SK-N-SH (cell line): ENCODE measurements at regions not wholly inside any gene's neighbourhood (a gene's known extent, or its start where the extent isn't known, plus 50 kb on each side); places are given as distances from the start of the nearest gene placed in this dataset.

ENCODE experiments used
- EP300 ChIP-seq, 2 experiments: IDR thresholded peaks; 2 replicates each; pipeline versions ENCODE4 v1.4.0 to v1.6.1; 2012; ENCODE audit warnings: borderline replicate concordance in 1 of 2, low read depth in 1 of 2, low read length in 1 of 2
- EZH2phosphoT487 ChIP-seq: fragments of 200-600 bp; sonication (generic); IDR thresholded peaks from 2 replicates; pipeline ENCODE4 v1.6.1; 2017; ENCODE audit warnings: low read depth, mixed run types, mild to moderate bottlenecking, antibody characterized with exemption, moderate library complexity, borderline replicate concordance
- GABPA ChIP-seq: IDR thresholded peaks from 2 replicates; pipeline ENCODE4 v1.4.0; 2012; ENCODE audit warnings: low read depth, mild to moderate bottlenecking
- GATA2 ChIP-seq: sonication (generic); formaldehyde crosslinking; IDR thresholded peaks from 2 replicates; pipeline ENCODE4 v1.5.0; 2020; ENCODE audit warnings: mild to moderate bottlenecking, missing genetic modification reagents
- MEF2A ChIP-seq: IDR thresholded peaks from 2 replicates; pipeline ENCODE4 v1.4.0; 2012; ENCODE audit warnings: low read depth, borderline replicate concordance
- POLR2AphosphoS5 ChIP-seq: IDR thresholded peaks from 2 replicates; pipeline ENCODE4 v1.6.1; 2012; ENCODE audit warnings: low read depth, low read length
- RFX5 ChIP-seq: IDR thresholded peaks from 2 replicates; pipeline ENCODE4 v1.6.1; 2012; ENCODE audit warnings: mild to moderate bottlenecking, improper control_type of control experiment, low read length
- TAF1 ChIP-seq: IDR thresholded peaks from 2 replicates; pipeline ENCODE4 v1.6.1; 2012; ENCODE audit warnings: low read depth, mild to moderate bottlenecking, low read length, moderate library complexity, borderline replicate concordance
- TF ChIP-seq, protein P1 (sequence below): IDR thresholded peaks from 2 replicates; pipeline ENCODE4 v1.4.0; 2012; ENCODE audit warnings: low read depth
- TF ChIP-seq, protein P2 (sequence below): fragments of 200-600 bp; sonication (generic); IDR thresholded peaks from 2 replicates; pipeline ENCODE4 v1.6.1; 2017; ENCODE audit warnings: antibody characterized with exemption, mild to moderate bottlenecking, moderate library complexity
- TF ChIP-seq, protein P3 (sequence below): IDR thresholded peaks from 2 replicates; pipeline ENCODE4; 2012
- TF ChIP-seq, protein P4 (sequence below): fragments of 150-350 bp; IDR thresholded peaks from 2 replicates; pipeline ENCODE4 v1.6.1; 2016; ENCODE audit warnings: mild to moderate bottlenecking, low read depth, low read length

DNA sequence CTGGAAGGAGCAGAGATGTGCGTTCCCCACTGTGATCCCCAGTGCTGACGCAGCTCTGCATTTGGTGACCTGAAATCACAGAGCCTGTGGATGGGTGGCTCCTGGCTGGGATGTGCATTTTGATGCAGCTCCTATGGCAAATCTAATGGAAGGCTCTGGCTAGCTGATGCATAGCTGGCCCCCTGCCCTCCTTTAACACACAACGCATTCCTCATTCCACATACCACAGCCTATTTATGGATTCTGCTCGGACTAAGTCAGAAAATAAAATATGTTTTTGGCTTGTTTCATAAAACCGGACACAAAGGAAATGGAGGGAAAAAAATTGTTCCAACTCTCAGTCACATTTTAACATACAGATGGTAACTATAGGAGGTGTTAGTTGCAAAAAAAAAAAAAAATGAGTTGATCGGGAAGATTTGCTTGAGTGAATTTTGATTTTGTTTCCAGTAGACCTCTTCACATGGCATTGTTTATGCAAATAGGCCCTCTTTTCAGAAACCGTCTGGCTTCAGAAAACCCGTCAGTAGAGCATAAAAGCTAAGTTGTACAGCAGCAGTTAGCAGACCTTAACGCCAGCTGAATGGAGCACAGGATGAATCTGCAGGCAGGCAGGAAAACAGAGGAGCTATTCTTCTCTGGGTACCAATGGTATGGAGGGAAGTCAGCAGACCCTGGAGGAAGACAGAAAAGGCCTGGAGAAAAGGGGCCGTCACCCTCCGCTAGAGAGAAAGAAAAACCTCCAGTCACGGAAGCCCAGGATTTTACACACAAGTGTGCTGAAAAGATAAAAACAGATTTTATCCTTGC, 215.4 kb downstream of the HDGFL1 start:
- TF ChIP-seq, protein P1, sequence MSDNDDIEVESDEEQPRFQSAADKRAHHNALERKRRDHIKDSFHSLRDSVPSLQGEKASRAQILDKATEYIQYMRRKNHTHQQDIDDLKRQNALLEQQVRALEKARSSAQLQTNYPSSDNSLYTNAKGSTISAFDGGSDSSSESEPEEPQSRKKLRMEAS, result no peak
- TF ChIP-seq, protein P2, sequence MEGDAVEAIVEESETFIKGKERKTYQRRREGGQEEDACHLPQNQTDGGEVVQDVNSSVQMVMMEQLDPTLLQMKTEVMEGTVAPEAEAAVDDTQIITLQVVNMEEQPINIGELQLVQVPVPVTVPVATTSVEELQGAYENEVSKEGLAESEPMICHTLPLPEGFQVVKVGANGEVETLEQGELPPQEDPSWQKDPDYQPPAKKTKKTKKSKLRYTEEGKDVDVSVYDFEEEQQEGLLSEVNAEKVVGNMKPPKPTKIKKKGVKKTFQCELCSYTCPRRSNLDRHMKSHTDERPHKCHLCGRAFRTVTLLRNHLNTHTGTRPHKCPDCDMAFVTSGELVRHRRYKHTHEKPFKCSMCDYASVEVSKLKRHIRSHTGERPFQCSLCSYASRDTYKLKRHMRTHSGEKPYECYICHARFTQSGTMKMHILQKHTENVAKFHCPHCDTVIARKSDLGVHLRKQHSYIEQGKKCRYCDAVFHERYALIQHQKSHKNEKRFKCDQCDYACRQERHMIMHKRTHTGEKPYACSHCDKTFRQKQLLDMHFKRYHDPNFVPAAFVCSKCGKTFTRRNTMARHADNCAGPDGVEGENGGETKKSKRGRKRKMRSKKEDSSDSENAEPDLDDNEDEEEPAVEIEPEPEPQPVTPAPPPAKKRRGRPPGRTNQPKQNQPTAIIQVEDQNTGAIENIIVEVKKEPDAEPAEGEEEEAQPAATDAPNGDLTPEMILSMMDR, result no peak
- TF ChIP-seq GATA2 (CRISPR knock-in tag), result no peak
- TF ChIP-seq TAF1, result no peak
- TF ChIP-seq, protein P3, sequence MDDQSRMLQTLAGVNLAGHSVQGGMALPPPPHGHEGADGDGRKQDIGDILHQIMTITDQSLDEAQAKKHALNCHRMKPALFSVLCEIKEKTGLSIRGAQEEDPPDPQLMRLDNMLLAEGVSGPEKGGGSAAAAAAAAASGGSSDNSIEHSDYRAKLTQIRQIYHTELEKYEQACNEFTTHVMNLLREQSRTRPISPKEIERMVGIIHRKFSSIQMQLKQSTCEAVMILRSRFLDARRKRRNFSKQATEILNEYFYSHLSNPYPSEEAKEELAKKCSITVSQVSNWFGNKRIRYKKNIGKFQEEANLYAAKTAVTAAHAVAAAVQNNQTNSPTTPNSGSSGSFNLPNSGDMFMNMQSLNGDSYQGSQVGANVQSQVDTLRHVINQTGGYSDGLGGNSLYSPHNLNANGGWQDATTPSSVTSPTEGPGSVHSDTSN, result no peak
- no peak for TF ChIP-seq MEF2A
- TF ChIP-seq, protein P4, sequence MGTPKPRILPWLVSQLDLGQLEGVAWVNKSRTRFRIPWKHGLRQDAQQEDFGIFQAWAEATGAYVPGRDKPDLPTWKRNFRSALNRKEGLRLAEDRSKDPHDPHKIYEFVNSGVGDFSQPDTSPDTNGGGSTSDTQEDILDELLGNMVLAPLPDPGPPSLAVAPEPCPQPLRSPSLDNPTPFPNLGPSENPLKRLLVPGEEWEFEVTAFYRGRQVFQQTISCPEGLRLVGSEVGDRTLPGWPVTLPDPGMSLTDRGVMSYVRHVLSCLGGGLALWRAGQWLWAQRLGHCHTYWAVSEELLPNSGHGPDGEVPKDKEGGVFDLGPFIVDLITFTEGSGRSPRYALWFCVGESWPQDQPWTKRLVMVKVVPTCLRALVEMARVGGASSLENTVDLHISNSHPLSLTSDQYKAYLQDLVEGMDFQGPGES, result no peak
- no peak for TF ChIP-seq GABPA
- no peak for TF ChIP-seq EZH2phosphoT487
- TF ChIP-seq POLR2AphosphoS5, result no peak
- TF ChIP-seq RFX5, result no peak
- TF ChIP-seq EP300 (IDR thresholded peaks at IDR 0.05; ENCODE audit: borderline replicate concordance in 1 of 2, low read depth in 1 of 2, low read length in 1 of 2), result no peak
